ENCODE measurements at regions not wholly inside any gene's neighbourhood (a gene's known extent, or its start where the extent isn't known, plus 50 kb on each side); places are given as distances from the start of the nearest gene placed in this dataset.

DNA sequence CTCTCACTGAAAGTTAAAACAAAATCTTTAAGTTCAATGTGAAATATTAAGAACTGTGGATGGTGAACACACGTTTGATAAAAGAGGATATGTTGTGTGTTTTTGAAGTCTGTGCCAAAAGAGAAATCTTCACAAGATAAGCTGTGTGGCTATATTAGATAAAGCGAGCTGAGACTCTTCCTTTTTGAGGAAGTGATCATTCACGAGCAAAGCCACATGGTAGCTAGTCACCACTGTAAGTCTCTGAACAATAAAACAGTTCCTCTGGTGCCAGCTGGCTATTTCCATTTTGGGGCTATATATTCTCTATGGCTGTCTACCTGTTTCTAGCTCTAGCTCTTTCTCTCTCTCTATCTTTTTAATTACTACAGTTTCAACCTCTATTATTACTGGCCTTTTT, 1849.2 kb upstream of the C9orf72 start:
- TF ChIP-seq, protein P1, sequence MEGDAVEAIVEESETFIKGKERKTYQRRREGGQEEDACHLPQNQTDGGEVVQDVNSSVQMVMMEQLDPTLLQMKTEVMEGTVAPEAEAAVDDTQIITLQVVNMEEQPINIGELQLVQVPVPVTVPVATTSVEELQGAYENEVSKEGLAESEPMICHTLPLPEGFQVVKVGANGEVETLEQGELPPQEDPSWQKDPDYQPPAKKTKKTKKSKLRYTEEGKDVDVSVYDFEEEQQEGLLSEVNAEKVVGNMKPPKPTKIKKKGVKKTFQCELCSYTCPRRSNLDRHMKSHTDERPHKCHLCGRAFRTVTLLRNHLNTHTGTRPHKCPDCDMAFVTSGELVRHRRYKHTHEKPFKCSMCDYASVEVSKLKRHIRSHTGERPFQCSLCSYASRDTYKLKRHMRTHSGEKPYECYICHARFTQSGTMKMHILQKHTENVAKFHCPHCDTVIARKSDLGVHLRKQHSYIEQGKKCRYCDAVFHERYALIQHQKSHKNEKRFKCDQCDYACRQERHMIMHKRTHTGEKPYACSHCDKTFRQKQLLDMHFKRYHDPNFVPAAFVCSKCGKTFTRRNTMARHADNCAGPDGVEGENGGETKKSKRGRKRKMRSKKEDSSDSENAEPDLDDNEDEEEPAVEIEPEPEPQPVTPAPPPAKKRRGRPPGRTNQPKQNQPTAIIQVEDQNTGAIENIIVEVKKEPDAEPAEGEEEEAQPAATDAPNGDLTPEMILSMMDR (conservative IDR thresholded peaks at IDR 0.05), result no peak
- TF ChIP-seq ZFX (IDR thresholded peaks at IDR 0.05), result no peak

Data from C4-2B (cell line).